ENCODE measurements at regions not wholly inside any gene's neighbourhood (a gene's known extent, or its start where the extent isn't known, plus 50 kb on each side); places are given as distances from the start of the nearest gene placed in this dataset.

- TF ChIP-seq POLR2A (IDR thresholded peaks at IDR 0.05; ENCODE audit: low read depth, low read length): no peak
- no peak for TF ChIP-seq POLR2AphosphoS5 (IDR thresholded peaks at IDR 0.05; ENCODE audit: low read depth, low read length)
- no peak for TF ChIP-seq TAF1 (IDR thresholded peaks at IDR 0.05; ENCODE audit: borderline replicate concordance, low read depth, low read length)
Measured at GRCh38 chr7:119737390-119737789, 535.6 kb upstream of the KCND2 start.

All from GM12892 (cell line).